Calu3 (cell line): ENCODE measurements at regions not wholly inside any gene's neighbourhood (a gene's known extent, or its start where the extent isn't known, plus 50 kb on each side); places are given as distances from the start of the nearest gene placed in this dataset.

ENCODE experiments used
- BruUV-seq: library from RNA; stranded (reverse); fragments of 400-500 nt; replicated peaks from 2 replicates; lab custom pipeline; 2021; lab: Mats Ljungman, UMichigan
- CTCF ChIA-PET: fragments of 300-600 bp; sonication (Branson Sonifier 250); formaldehyde crosslinking; loops from one replicate; lab custom pipeline; 2022; ENCODE audit warnings: antibody characterized with exemption; lab: Charles Lee
- DNase-seq: peaks from one replicate; pipeline ENCODE4 v3.0.0; 2022
- H3K27ac Mint-ChIP-seq: one replicate; pipeline ENCODE4 v1.8.0; 2022; ENCODE audit warnings: mixed read lengths; ENCODE audit not compliant: unreplicated experiment
- H3K27me3 Mint-ChIP-seq: one replicate; pipeline ENCODE4 v1.8.0; 2022; ENCODE audit warnings: mixed read lengths; ENCODE audit not compliant: unreplicated experiment
- H3K36me3 Mint-ChIP-seq: one replicate; pipeline ENCODE4 v1.8.0; 2022; ENCODE audit warnings: mild to moderate bottlenecking, moderate library complexity, mixed read lengths; ENCODE audit not compliant: insufficient read depth, unreplicated experiment
- H3K4me1 Mint-ChIP-seq: one replicate; pipeline ENCODE4 v1.8.0; 2022; ENCODE audit warnings: mild to moderate bottlenecking, low read depth, mixed read lengths; ENCODE audit not compliant: unreplicated experiment
- H3K4me3 Mint-ChIP-seq: one replicate; pipeline ENCODE4 v1.8.0; 2022; ENCODE audit warnings: mild to moderate bottlenecking, low read depth, moderate library complexity, mixed read lengths; ENCODE audit not compliant: unreplicated experiment
- H3K9me3 Mint-ChIP-seq: one replicate; pipeline ENCODE4 v1.8.0; 2022; ENCODE audit warnings: low read depth, mixed read lengths; ENCODE audit not compliant: unreplicated experiment
- CTCF ChIP-seq: fragments of 200-600 bp; IDR thresholded peaks from one replicate; pipeline ENCODE4 v1.8.0; 2022; ENCODE audit warnings: antibody characterized with exemption; ENCODE audit not compliant: unreplicated experiment
- intact Hi-C: fragments of 100-400 bp; cut with micrococcal nuclease; formaldehyde crosslinking; loops from one replicate; pipeline ENCODE4 v1.10.0; 2022; ENCODE audit not compliant: unreplicated experiment

- Mint-ChIP-seq H3K27me3 (no peaks in the 10 kb centered on the region), H3K4me1 (no peaks in the 10 kb centered on the region), H3K27ac (no peak overlapping the region), H3K36me3 (no peaks in the 10 kb centered on the region), H3K4me3 (no peak overlapping the region), H3K9me3 (no peaks in the 10 kb centered on the region)
- no peak for DNase-seq
- BruUV-seq = no TSS peak
- CTCF ChIA-PET = no interaction called here
- no peak for TF ChIP-seq CTCF
- intact Hi-C loops = no loop called here
Measured at GRCh38 chr2:198343471-198343870, 539.1 kb downstream of the PLCL1 start.

GRCh38 chr2:198340846-198341245 is 536.5 kb downstream of the PLCL1 start:
- Mint-ChIP-seq H3K4me3 (no peak overlapping the region), H3K4me1 (no peaks in the 10 kb centered on the region), H3K36me3 (no peaks in the 10 kb centered on the region), H3K27me3 (no peaks in the 10 kb centered on the region), H3K27ac (no peak overlapping the region), H3K9me3 (no peaks in the 10 kb centered on the region)
- no TSS peak for BruUV-seq
- CTCF ChIA-PET = no interaction called here
- no peak for TF ChIP-seq CTCF
- intact Hi-C loops = no loop called here
- DNase-seq = no peak

- Mint-ChIP-seq H3K27me3 (no peaks in the 10 kb centered on the region), H3K36me3 (no peaks in the 10 kb centered on the region), H3K4me1 (no peaks in the 10 kb centered on the region), H3K4me3 (no peak overlapping the region), H3K9me3 (no peaks in the 10 kb centered on the region), H3K27ac (no peak overlapping the region)
- CTCF ChIA-PET = no interaction called here
- BruUV-seq = no TSS peak
- TF ChIP-seq CTCF = no peak
- no peak for DNase-seq
- intact Hi-C loops = no loop called here
Measured at GRCh38 chr2:198339116-198339515, 534.7 kb downstream of the PLCL1 start.

GRCh38 chr2:198337368-198337767 is 533.0 kb downstream of the PLCL1 start:
- CTCF ChIA-PET = interaction anchor here (0.7 kb wide), 1 partner anchor 16 kb away, joined by 5 read pairs; no protein-coding TSS in a partner anchor
- H3K36me3 Mint-ChIP-seq = no peaks in the 10 kb centered on the region
- no peak overlapping the region for H3K27ac Mint-ChIP-seq
- no peak overlapping the region for H3K4me3 Mint-ChIP-seq
- DNase-seq = no peak
- H3K27me3 Mint-ChIP-seq = no peaks in the 10 kb centered on the region
- BruUV-seq = no TSS peak
- no peak for TF ChIP-seq CTCF
- no peaks in the 10 kb centered on the region for H3K9me3 Mint-ChIP-seq
- no peaks in the 10 kb centered on the region for H3K4me1 Mint-ChIP-seq
- intact Hi-C loops = no loop called here

GRCh38 chr2:198328454-198328853 is 524.1 kb downstream of the PLCL1 start:
- no peak for TF ChIP-seq CTCF
- BruUV-seq = no TSS peak
- Mint-ChIP-seq H3K4me3 (no peak overlapping the region), H3K4me1 (no peaks in the 10 kb centered on the region), H3K36me3 (no peaks in the 10 kb centered on the region), H3K27me3 (no peaks in the 10 kb centered on the region), H3K9me3 (no peaks in the 10 kb centered on the region), H3K27ac (no peak overlapping the region)
- CTCF ChIA-PET = no interaction called here
- no peak for DNase-seq
- intact Hi-C loops = no loop called here
